Heart left ventricle (tissue), 13 donors: ENCODE measurements at regions not wholly inside any gene's neighbourhood (a gene's known extent, or its start where the extent isn't known, plus 50 kb on each side); places are given as distances from the start of the nearest gene placed in this dataset.
"Not testable (repeated sequence)": the region's sequence is repeated elsewhere in the genome, so short reads cannot be mapped to it uniquely, and the experiment has no call there.

ENCODE experiments used
- POLR2A ChIP-seq, 2 donors: fragments of 450-650 bp; IDR thresholded peaks; one replicate each; pipeline ENCODE4 v1.6.1; 2017; ENCODE audit warnings: antibody characterized with exemption in 2 of 2, mild to moderate bottlenecking in 2 of 2, moderate library complexity in 2 of 2
- TF ChIP-seq, protein P1 (sequence below), 12 donors: fragments of 200-600 bp; sonication (generic) in 4 of 12; IDR thresholded peaks; one replicate each; pipeline versions ENCODE4 v1.5.0 to v1.8.0; 2018 to 2022; ENCODE audit warnings: antibody characterized with exemption in 12 of 12, mild to moderate bottlenecking in 5 of 12
- donor health status: ischemic (EF 13 %, LVEDD 7.1; RV severe dilation, severe dysfunction).
- donor health status: DM: no; HTN: yes; CAD: no.
- donor health status: DM: no; HTN: no; CAD: no.
- donor health status: ischemic (EF 25% LVEDD 6.9; RV normal size, moderate dysfunction).
- donor health status: ischemic (EF 25% LVEDD 5.7; RV mildly dilated, moderate dysfunction).
- donor health status: ischemic (EF 35%, LVEDD 5.7; RV mildly dilated, moderate dysfunction).
- donor health status: nonischemic (EF 11% LVEDD 7.7; RV severe dilation, severe dysfunction).
- donor health status: DM: yes; HTN: yes; CAD: no.
- donor health status: PGD.
- donor health status: ischemic (EF 29% LVEDD 5.4; RV normal size, mild dysfunction).
- donor health status: nonischemic (EF 23%, LVEDD 6.1; RV moderate dilation, normal function).

DNA sequence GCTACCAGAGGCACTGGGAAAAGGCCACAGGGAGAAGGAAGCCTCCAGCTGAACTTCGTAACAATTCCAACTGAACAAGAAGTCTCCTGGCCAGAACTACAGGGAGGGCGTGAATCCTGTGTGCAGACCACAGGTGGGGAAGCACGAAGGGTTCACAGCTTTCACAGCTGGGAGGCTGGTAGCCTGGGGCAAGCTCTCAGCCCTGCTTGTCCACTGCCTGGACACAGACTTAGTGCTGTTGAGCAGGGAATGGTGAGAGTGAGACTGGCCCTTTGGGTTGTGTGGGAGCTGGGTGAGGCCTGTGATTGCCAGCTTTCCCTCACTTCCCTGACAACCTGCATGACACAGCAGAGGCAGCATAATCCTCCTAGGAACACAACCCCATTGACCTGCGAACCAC, 52.1 kb upstream of the TMEM45B start:
- TF ChIP-seq, protein P1, sequence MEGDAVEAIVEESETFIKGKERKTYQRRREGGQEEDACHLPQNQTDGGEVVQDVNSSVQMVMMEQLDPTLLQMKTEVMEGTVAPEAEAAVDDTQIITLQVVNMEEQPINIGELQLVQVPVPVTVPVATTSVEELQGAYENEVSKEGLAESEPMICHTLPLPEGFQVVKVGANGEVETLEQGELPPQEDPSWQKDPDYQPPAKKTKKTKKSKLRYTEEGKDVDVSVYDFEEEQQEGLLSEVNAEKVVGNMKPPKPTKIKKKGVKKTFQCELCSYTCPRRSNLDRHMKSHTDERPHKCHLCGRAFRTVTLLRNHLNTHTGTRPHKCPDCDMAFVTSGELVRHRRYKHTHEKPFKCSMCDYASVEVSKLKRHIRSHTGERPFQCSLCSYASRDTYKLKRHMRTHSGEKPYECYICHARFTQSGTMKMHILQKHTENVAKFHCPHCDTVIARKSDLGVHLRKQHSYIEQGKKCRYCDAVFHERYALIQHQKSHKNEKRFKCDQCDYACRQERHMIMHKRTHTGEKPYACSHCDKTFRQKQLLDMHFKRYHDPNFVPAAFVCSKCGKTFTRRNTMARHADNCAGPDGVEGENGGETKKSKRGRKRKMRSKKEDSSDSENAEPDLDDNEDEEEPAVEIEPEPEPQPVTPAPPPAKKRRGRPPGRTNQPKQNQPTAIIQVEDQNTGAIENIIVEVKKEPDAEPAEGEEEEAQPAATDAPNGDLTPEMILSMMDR (IDR thresholded peaks at IDR 0.05): not testable (repeated sequence)
- not testable (repeated sequence) for TF ChIP-seq POLR2A (IDR thresholded peaks at IDR 0.05)
